ENCODE measurements at regions not wholly inside any gene's neighbourhood (a gene's known extent, or its start where the extent isn't known, plus 50 kb on each side); places are given as distances from the start of the nearest gene placed in this dataset.

- Mint-ChIP-seq H3K4me3 (no peak overlapping the region), H3K9me3 (no peaks in the 10 kb centered on the region), H3K4me1 (no peaks in the 10 kb centered on the region), H3K27me3 (no peaks in the 10 kb centered on the region), H3K36me3 (no peaks in the 10 kb centered on the region), H3K27ac (no peak overlapping the region)
- DNase-seq: no peak
- CTCF ChIA-PET: no interaction called here
Measured at GRCh38 chr9:86843206-86843605, 104.1 kb downstream of the GAS1 start.

GRCh38 chr9:86842573-86842972 lies 104.7 kb downstream of the GAS1 start:
- CTCF ChIA-PET: no interaction called here
- H3K9me3 Mint-ChIP-seq: no peaks in the 10 kb centered on the region
- no peak overlapping the region for H3K4me3 Mint-ChIP-seq
- no peak overlapping the region for H3K27ac Mint-ChIP-seq
- no peaks in the 10 kb centered on the region for H3K36me3 Mint-ChIP-seq
- no peaks in the 10 kb centered on the region for H3K4me1 Mint-ChIP-seq
- DNase-seq: no peak
- H3K27me3 Mint-ChIP-seq: no peaks in the 10 kb centered on the region

GRCh38 chr9:86839522-86839921 lies 107.8 kb downstream of the GAS1 start:
- DNase-seq: no peak
- Mint-ChIP-seq H3K4me3 (no peak overlapping the region), H3K9me3 (no peaks in the 10 kb centered on the region), H3K27ac (no peak overlapping the region), H3K4me1 (no peaks in the 10 kb centered on the region), H3K36me3 (no peaks in the 10 kb centered on the region), H3K27me3 (no peaks in the 10 kb centered on the region)
- CTCF ChIA-PET: no interaction called here

GRCh38 chr9:86838519-86839497 lies 108.5 kb downstream of the GAS1 start:
- Mint-ChIP-seq H3K9me3 (no peaks in the 10 kb centered on the region), H3K4me3 (no peak overlapping the region), H3K27me3 (no peaks in the 10 kb centered on the region), H3K4me1 (no peaks in the 10 kb centered on the region), H3K27ac (no peak overlapping the region), H3K36me3 (no peaks in the 10 kb centered on the region)
- CTCF ChIA-PET: no interaction called here
- DNase-seq: no peak

GRCh38 chr9:86837345-86837744 lies 110.0 kb downstream of the GAS1 start:
- Mint-ChIP-seq H3K27me3 (no peaks in the 10 kb centered on the region), H3K9me3 (no peaks in the 10 kb centered on the region), H3K36me3 (no peaks in the 10 kb centered on the region), H3K4me3 (no peak overlapping the region), H3K27ac (no peak overlapping the region), H3K4me1 (no peaks in the 10 kb centered on the region)
- CTCF ChIA-PET: no interaction called here
- no peak for DNase-seq

GRCh38 chr9:86836797-86837196 lies 110.5 kb downstream of the GAS1 start:
- H3K27ac Mint-ChIP-seq: no peak overlapping the region
- H3K4me3 Mint-ChIP-seq: no peak overlapping the region
- H3K4me1 Mint-ChIP-seq: no peaks in the 10 kb centered on the region
- H3K9me3 Mint-ChIP-seq: no peaks in the 10 kb centered on the region
- no peaks in the 10 kb centered on the region for H3K27me3 Mint-ChIP-seq
- no peak for DNase-seq
- no peaks in the 10 kb centered on the region for H3K36me3 Mint-ChIP-seq
- CTCF ChIA-PET: no interaction called here

GRCh38 chr9:86836266-86836665 lies 111.0 kb downstream of the GAS1 start:
- no peaks in the 10 kb centered on the region for H3K9me3 Mint-ChIP-seq
- no peak overlapping the region for H3K27ac Mint-ChIP-seq
- H3K36me3 Mint-ChIP-seq: no peaks in the 10 kb centered on the region
- no peak overlapping the region for H3K4me3 Mint-ChIP-seq
- H3K27me3 Mint-ChIP-seq: no peaks in the 10 kb centered on the region
- CTCF ChIA-PET: no interaction called here
- no peaks in the 10 kb centered on the region for H3K4me1 Mint-ChIP-seq
- DNase-seq: no peak

GRCh38 chr9:86830356-86830755 lies 117.0 kb downstream of the GAS1 start:
- Mint-ChIP-seq H3K4me1 (no peaks in the 10 kb centered on the region), H3K9me3 (no peaks in the 10 kb centered on the region), H3K27me3 (no peaks in the 10 kb centered on the region), H3K4me3 (no peak overlapping the region), H3K36me3 (no peaks in the 10 kb centered on the region), H3K27ac (no peak overlapping the region)
- CTCF ChIA-PET: no interaction called here
- DNase-seq: no peak

- no peak overlapping the region for H3K27ac Mint-ChIP-seq
- CTCF ChIA-PET: no interaction called here
- no peaks in the 10 kb centered on the region for H3K36me3 Mint-ChIP-seq
- no peak for DNase-seq
- H3K4me3 Mint-ChIP-seq: no peak overlapping the region
- H3K27me3 Mint-ChIP-seq: no peaks in the 10 kb centered on the region
- no peaks in the 10 kb centered on the region for H3K9me3 Mint-ChIP-seq
- no peaks in the 10 kb centered on the region for H3K4me1 Mint-ChIP-seq
Measured at GRCh38 chr9:86829496-86830046, 117.7 kb downstream of the GAS1 start.

GRCh38 chr9:86828631-86829030 lies 118.7 kb downstream of the GAS1 start:
- no peak overlapping the region for H3K27ac Mint-ChIP-seq
- H3K4me3 Mint-ChIP-seq: no peak overlapping the region
- no peaks in the 10 kb centered on the region for H3K4me1 Mint-ChIP-seq
- DNase-seq: no peak
- CTCF ChIA-PET: no interaction called here
- H3K27me3 Mint-ChIP-seq: no peaks in the 10 kb centered on the region
- H3K36me3 Mint-ChIP-seq: no peaks in the 10 kb centered on the region
- no peaks in the 10 kb centered on the region for H3K9me3 Mint-ChIP-seq

- CTCF ChIA-PET: no interaction called here
- DNase-seq: no peak
- Mint-ChIP-seq H3K9me3 (no peaks in the 10 kb centered on the region), H3K27ac (no peak overlapping the region), H3K4me1 (no peaks in the 10 kb centered on the region), H3K4me3 (no peak overlapping the region), H3K36me3 (no peaks in the 10 kb centered on the region), H3K27me3 (peaks cover 3% of the 10 kb centered on the region)
Measured at GRCh38 chr9:86827893-86828292, 119.4 kb downstream of the GAS1 start.

GRCh38 chr9:86825299-86825698 lies 122.0 kb downstream of the GAS1 start:
- Mint-ChIP-seq H3K27me3 (peaks cover 3% of the 10 kb centered on the region), H3K36me3 (no peaks in the 10 kb centered on the region), H3K4me1 (no peaks in the 10 kb centered on the region), H3K4me3 (no peak overlapping the region), H3K9me3 (no peaks in the 10 kb centered on the region), H3K27ac (no peak overlapping the region)
- CTCF ChIA-PET: no interaction called here
- no peak for DNase-seq

- H3K9me3 Mint-ChIP-seq: no peaks in the 10 kb centered on the region
- H3K4me3 Mint-ChIP-seq: no peak overlapping the region
- no peak for DNase-seq
- CTCF ChIA-PET: no interaction called here
- H3K4me1 Mint-ChIP-seq: no peaks in the 10 kb centered on the region
- H3K27me3 Mint-ChIP-seq: peaks cover 3% of the 10 kb centered on the region
- H3K27ac Mint-ChIP-seq: no peak overlapping the region
- no peaks in the 10 kb centered on the region for H3K36me3 Mint-ChIP-seq
Measured at GRCh38 chr9:86822006-86822801, 125.1 kb downstream of the GAS1 start.

GRCh38 chr9:86821006-86821845 lies 126.1 kb downstream of the GAS1 start:
- CTCF ChIA-PET: no interaction called here
- H3K27me3 Mint-ChIP-seq: peaks cover 3% of the 10 kb centered on the region
- H3K4me1 Mint-ChIP-seq: no peaks in the 10 kb centered on the region
- no peaks in the 10 kb centered on the region for H3K36me3 Mint-ChIP-seq
- DNase-seq: no peak
- H3K9me3 Mint-ChIP-seq: no peaks in the 10 kb centered on the region
- H3K27ac Mint-ChIP-seq: no peak overlapping the region
- no peak overlapping the region for H3K4me3 Mint-ChIP-seq

Data from activated naive CD4-positive, alpha-beta T cell treated with anti-CD3 and anti-CD28 coated beads, Interleukin-2, amount 10 ng/mL, durations not matched to agents 7 days and 5 days (primary cell).